T-cell (primary cell): ENCODE measurements at regions not wholly inside any gene's neighbourhood (a gene's known extent, or its start where the extent isn't known, plus 50 kb on each side); places are given as distances from the start of the nearest gene placed in this dataset.

ENCODE experiments used
- ATAC-seq, 4 experiments: fragments of 200-7000 bp in 3 of 4; fragments of 150-1000 bp in 1 of 4; cut with Tn5 transposase; replicated peaks in 1 of 4; 1 replicate in 3 of 4; 2 replicates in 1 of 4; pipeline ENCODE4 v1.10.0; 2021; ENCODE audit warnings: moderate library complexity in 3 of 4, mild to moderate bottlenecking in 2 of 4, moderate number of reproducible peaks in 1 of 4
- CTCF ChIA-PET, 2 donors: fragments of 300-600 bp; sonication (Branson Sonifier 250); formaldehyde crosslinking; loops; one replicate each; lab custom pipeline; 2022; ENCODE audit warnings: antibody characterized with exemption in 2 of 2; lab: Charles Lee
- POLR2A ChIA-PET, 2 donors: fragments of 300-600 bp; sonication (Branson Sonifier 250); formaldehyde crosslinking; loops; one replicate each; lab custom pipeline; 2022; ENCODE audit warnings: antibody characterized with exemption in 2 of 2; lab: Charles Lee
- DNase-seq, 35 experiments: peaks; one replicate each; pipeline versions ENCODE4 v3.0.0 to v3.0.0-alpha.2; 2013 to 2023
- H3K27ac ChIP-seq: one replicate; pipeline ENCODE4 v1.5.1; 2013; ENCODE audit warnings: low read length
- H3K27me3 ChIP-seq, 2 experiments: replicated peaks in 1 of 2; 1 replicate in 1 of 2; 2 replicates in 1 of 2; pipeline versions ENCODE4 v1.6.1 to v1.7.0; 2013; ENCODE audit warnings: low read length in 1 of 2, mixed read lengths in 1 of 2; ENCODE audit not compliant: control insufficient read depth in 2 of 2, insufficient read depth in 2 of 2; ENCODE audit errors: extremely low read depth in 1 of 2
- H3K36me3 ChIP-seq, 2 donors: 1 replicate in 1 of 2; 2 replicates in 1 of 2; pipeline versions ENCODE4 v1.6.1 to v1.7.0; 2013; ENCODE audit warnings: low read length in 1 of 2; ENCODE audit not compliant: control insufficient read depth in 2 of 2, insufficient read depth in 1 of 2; ENCODE audit errors: extremely low read depth in 1 of 2
- H3K4me1 ChIP-seq, 2 experiments: 1 replicate in 1 of 2; 2 replicates in 1 of 2; pipeline versions ENCODE4 v1.6.1 to v1.7.0; 2013; ENCODE audit warnings: low read length in 2 of 2, mixed read lengths in 1 of 2; ENCODE audit not compliant: insufficient read depth in 2 of 2, control insufficient read depth in 1 of 2; ENCODE audit errors: extremely low read depth in 1 of 2
- H3K4me3 ChIP-seq, 2 donors: 1 replicate in 1 of 2; 2 replicates in 1 of 2; pipeline versions ENCODE4 v1.5.1 to v1.7.0; 2013; ENCODE audit warnings: mild to moderate bottlenecking in 2 of 2, low read length in 1 of 2, moderate library complexity in 1 of 2; ENCODE audit not compliant: control insufficient read depth in 1 of 2; ENCODE audit errors: extremely low read depth in 1 of 2
- H3K9me3 ChIP-seq: 2 replicates; pipeline ENCODE4 v1.7.0; 2013
- H3K27ac Mint-ChIP-seq, 2 donors: one replicate each; pipeline ENCODE4 v1.8.0; 2020 to 2021; ENCODE audit warnings: mild to moderate bottlenecking in 2 of 2, mixed read lengths in 2 of 2
- H3K27me3 Mint-ChIP-seq, 2 donors: one replicate each; pipeline ENCODE4 v1.8.0; 2021 to 2022; ENCODE audit warnings: mixed read lengths in 2 of 2
- H3K36me3 Mint-ChIP-seq: one replicate; pipeline ENCODE4 v1.8.0; 2021; ENCODE audit warnings: mixed read lengths
- H3K4me1 Mint-ChIP-seq, 3 donors: one replicate each; pipeline ENCODE4 v1.8.0; 2020 to 2022; ENCODE audit warnings: mixed read lengths in 3 of 3, mild to moderate bottlenecking in 1 of 3
- H3K4me3 Mint-ChIP-seq, 3 donors: one replicate each; pipeline ENCODE4 v1.8.0; 2020 to 2022; ENCODE audit warnings: mild to moderate bottlenecking in 3 of 3, mixed read lengths in 3 of 3, moderate library complexity in 3 of 3
- H3K9me3 Mint-ChIP-seq, 3 donors: one replicate each; pipeline ENCODE4 v1.8.0; 2020 to 2022; ENCODE audit warnings: mixed read lengths in 3 of 3
- WGBS: methylation state at CpG from one replicate; pipeline ENCODE4 v1.1.5; 2013; ENCODE audit warnings: missing lambda C conversion rate; ENCODE audit not compliant: insufficient coverage; 5-methylcytosine and 5-hydroxymethylcytosine counted together

DNA sequence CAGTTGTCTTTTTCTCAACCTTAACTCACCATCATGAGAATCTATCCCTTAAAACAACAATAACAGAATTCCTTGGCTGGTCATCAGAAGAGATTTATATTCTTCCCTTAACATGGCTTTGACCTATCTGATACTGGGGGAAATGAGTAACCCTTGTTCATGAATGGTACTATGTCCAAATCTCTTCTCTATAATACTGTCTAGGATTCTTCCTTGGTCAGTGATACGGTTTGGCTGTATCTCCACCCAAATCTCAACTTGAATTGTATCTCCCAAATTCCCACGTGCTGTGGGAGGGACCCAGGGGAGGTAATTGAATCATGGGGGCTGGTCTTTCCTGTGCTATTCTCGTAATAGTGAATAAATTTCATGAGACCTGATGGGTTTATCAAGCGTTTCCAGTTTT, 282.0 kb upstream of the SIX2 start:
- peaks cover 0 to 7% of the 10 kb centered on the region in 2 experiments for H3K27me3 ChIP-seq
- no peak overlapping the region for H3K27ac ChIP-seq
- Mint-ChIP-seq H3K36me3 (no peaks in the 10 kb centered on the region), H3K4me1 (no peaks in the 10 kb centered on the region), H3K9me3 (no peaks in the 10 kb centered on the region), H3K27me3 (peaks cover 17 to 31% of the 10 kb centered on the region in 2 donors), H3K4me3 (no peak overlapping the region), H3K27ac (no peak overlapping the region)
- WGBS = no CpG with 5 or more reads among the region's 4 CpGs
- ChIA-PET POLR2A (no interaction called here), CTCF (no interaction called here)
- DNase-seq (no peak), ATAC-seq (no peak)
- no peak overlapping the region for H3K4me3 ChIP-seq
- no peaks in the 10 kb centered on the region for H3K9me3 ChIP-seq
- no peaks in the 10 kb centered on the region for H3K4me1 ChIP-seq
- H3K36me3 ChIP-seq = no peaks in the 10 kb centered on the region

DNA sequence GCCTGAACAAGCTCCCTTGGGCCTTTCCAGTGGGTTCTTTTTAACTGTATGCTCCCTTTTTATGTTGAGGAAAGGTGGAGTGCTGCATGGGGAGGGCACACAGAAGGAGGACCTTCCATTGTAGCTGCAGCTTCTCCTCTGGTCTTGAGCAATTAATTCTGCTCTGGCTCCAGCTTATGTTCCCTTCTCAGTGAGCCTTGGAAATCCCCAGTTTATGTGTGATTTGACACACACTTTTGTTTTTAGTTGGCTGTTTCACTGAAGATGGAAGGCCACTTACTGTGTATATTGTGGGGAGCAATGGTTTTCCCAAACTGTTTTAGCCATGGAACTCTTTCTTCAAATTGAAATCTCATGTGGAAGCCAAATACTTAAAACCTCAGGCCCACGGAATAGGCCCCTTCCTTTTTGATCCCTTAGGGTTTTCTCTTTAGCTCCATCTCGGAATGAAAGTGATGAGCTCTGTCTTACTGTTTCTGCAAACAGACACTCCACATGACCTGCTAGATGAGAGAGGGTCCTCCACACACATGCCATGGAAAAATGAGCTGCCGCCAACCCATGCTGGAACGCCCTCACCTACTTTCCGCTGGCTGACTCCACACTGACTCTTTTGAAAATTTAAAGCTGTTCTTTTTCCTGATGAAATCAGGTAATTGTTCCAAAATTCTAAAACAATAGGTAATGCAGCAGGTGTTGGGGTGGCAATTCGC, 280.9 kb upstream of the SIX2 start:
- DNase-seq (no peak), ATAC-seq (no peak)
- no peaks in the 10 kb centered on the region for H3K9me3 Mint-ChIP-seq
- 100% methylated on average over 1 of the region's 6 CpGs for WGBS
- Histone ChIP-seq H3K9me3 (no peaks in the 10 kb centered on the region), H3K36me3 (no peaks in the 10 kb centered on the region), H3K4me3 (no peak overlapping the region), H3K4me1 (no peaks in the 10 kb centered on the region), H3K27me3 (peaks cover 0 to 3% of the 10 kb centered on the region in 2 experiments), H3K27ac (no peak overlapping the region)
- CTCF ChIA-PET = no interaction called here
- POLR2A ChIA-PET = no interaction called here
- no peaks in the 10 kb centered on the region for H3K36me3 Mint-ChIP-seq
- no peaks in the 10 kb centered on the region for H3K4me1 Mint-ChIP-seq
- H3K4me3 Mint-ChIP-seq = no peak overlapping the region
- H3K27ac Mint-ChIP-seq = no peak overlapping the region
- peaks cover 21 to 28% of the 10 kb centered on the region in 2 donors for H3K27me3 Mint-ChIP-seq

DNA sequence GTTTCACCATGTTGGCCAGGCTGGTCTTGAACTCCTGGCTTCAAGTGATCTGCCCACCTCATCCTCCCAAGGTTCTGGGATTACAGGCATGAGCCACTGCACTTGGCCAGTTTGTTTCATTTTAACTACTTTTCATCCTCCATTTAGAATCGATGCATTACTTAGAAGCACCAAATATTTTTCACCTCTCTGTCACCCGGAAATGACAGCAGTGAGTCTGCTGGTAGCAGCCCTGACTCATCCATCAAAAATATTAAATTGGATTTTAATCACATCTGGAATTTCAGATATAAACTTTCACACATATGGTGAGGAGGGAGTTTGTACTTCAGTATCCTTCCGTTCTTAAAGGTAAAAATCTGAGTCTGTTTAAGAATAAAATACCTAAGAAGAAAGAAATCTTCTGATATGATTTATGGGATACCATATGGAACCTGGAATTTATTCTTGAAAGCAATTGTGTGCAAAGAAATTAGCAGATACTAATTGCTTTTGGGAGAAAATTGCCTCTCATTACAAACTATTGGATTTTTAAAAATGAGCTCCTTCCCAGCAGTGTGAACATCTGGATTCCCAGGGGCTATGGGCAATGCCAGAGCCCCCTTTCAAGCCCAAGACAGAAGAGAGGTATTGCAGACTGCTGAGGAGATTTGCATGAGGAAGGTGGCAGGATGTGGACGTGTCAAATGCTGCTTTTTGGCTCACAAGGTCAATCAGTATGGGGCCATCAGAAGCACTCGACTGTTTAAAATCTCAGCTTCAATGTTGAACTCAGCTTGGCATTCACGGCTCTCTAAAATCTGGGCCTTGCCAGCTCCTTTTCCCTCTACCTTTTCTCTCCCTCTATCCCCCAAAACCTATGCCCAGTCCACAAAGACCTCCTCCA, 279.5 kb upstream of the SIX2 start:
- CTCF ChIA-PET = interaction anchor here in 1 of 2 donors (0.6 kb wide), 1 partner anchor 482 kb away, joined by 3 read pairs; no protein-coding TSS in a partner anchor
- H3K4me1 ChIP-seq = no peaks in the 10 kb centered on the region
- no peaks in the 10 kb centered on the region for H3K36me3 Mint-ChIP-seq
- H3K9me3 Mint-ChIP-seq = no peaks in the 10 kb centered on the region
- no peaks in the 10 kb centered on the region for H3K9me3 ChIP-seq
- H3K27me3 Mint-ChIP-seq = peaks cover 17 to 31% of the 10 kb centered on the region in 2 donors
- no peak overlapping the region for H3K27ac ChIP-seq
- H3K4me3 ChIP-seq = no peak overlapping the region
- POLR2A ChIA-PET = no interaction called here
- no peak overlapping the region for H3K27ac Mint-ChIP-seq
- H3K4me1 Mint-ChIP-seq = no peaks in the 10 kb centered on the region
- no peak overlapping the region for H3K4me3 Mint-ChIP-seq
- DNase-seq = no peak
- 80% methylated on average over 3 of the region's 6 CpGs for WGBS
- no peak for ATAC-seq
- H3K27me3 ChIP-seq = peaks cover 0 to 3% of the 10 kb centered on the region in 2 experiments
- no peaks in the 10 kb centered on the region for H3K36me3 ChIP-seq

- no peak overlapping the region for H3K4me3 ChIP-seq
- peaks cover 13 to 28% of the 10 kb centered on the region in 2 donors for H3K27me3 Mint-ChIP-seq
- ATAC-seq (no peak), DNase-seq (no peak)
- peaks cover 0 to 7% of the 10 kb centered on the region in 2 experiments for H3K27me3 ChIP-seq
- no peaks in the 10 kb centered on the region for H3K36me3 ChIP-seq
- no peak overlapping the region for H3K27ac Mint-ChIP-seq
- H3K36me3 Mint-ChIP-seq = no peaks in the 10 kb centered on the region
- H3K4me1 ChIP-seq = no peaks in the 10 kb centered on the region
- H3K9me3 Mint-ChIP-seq = no peaks in the 10 kb centered on the region
- whole genome bisulfite sequencing = 50% methylated on average over 1 of the region's 4 CpGs
- H3K4me3 Mint-ChIP-seq = no peak overlapping the region
- no peak overlapping the region for H3K27ac ChIP-seq
- POLR2A ChIA-PET = no interaction called here
- CTCF ChIA-PET = no interaction called here
- H3K9me3 ChIP-seq = no peaks in the 10 kb centered on the region
- no peaks in the 10 kb centered on the region for H3K4me1 Mint-ChIP-seq
Measured at GRCh38 chr2:45287045-45287444, 277.8 kb upstream of the SIX2 start.

- H3K36me3 ChIP-seq = no peaks in the 10 kb centered on the region
- peaks cover 0 to 13% of the 10 kb centered on the region in 2 experiments for H3K27me3 ChIP-seq
- no peak overlapping the region for H3K4me3 Mint-ChIP-seq
- no peaks in the 10 kb centered on the region for H3K9me3 ChIP-seq
- DNase-seq (no peak), ATAC-seq (no peak)
- no peak overlapping the region for H3K27ac ChIP-seq
- no peaks in the 10 kb centered on the region for H3K9me3 Mint-ChIP-seq
- H3K4me1 Mint-ChIP-seq = no peaks in the 10 kb centered on the region
- POLR2A ChIA-PET = no interaction called here
- no peaks in the 10 kb centered on the region for H3K4me1 ChIP-seq
- H3K36me3 Mint-ChIP-seq = no peaks in the 10 kb centered on the region
- 94% methylated on average over 2 of the region's 4 CpGs for whole genome bisulfite sequencing
- CTCF ChIA-PET = interaction anchor here in 1 of 2 donors (0.7 kb wide), 1 partner anchor 240 kb away, joined by 4 read pairs; no protein-coding TSS in a partner anchor
- H3K4me3 ChIP-seq = no peak overlapping the region
- no peak overlapping the region for H3K27ac Mint-ChIP-seq
- peaks cover 13 to 22% of the 10 kb centered on the region in 2 donors for H3K27me3 Mint-ChIP-seq
Measured at GRCh38 chr2:45285771-45286390, 276.6 kb upstream of the SIX2 start.

DNA sequence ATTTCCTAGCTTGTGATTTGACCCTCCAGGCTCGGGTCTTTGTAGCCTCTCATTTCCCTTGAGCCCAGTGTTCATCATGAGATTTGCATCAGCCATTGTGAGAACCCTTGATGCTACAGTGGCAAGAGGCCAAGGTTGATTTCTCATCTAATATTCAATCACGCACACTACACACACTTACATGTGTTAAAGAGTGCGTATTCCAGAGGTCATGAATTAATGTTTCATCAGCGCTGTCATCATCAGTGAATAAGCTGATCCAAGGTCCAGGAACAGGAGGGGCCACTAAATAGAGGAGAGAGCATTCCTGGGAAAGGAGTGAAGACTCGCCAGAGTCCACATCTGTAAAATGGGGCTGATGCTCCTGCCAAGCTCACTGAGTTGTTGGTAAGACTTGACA, 276.1 kb upstream of the SIX2 start:
- no peaks in the 10 kb centered on the region for H3K9me3 ChIP-seq
- H3K4me3 Mint-ChIP-seq = no peak overlapping the region
- DNase-seq (no peak), ATAC-seq (no peak)
- no CpG with 5 or more reads among the region's 5 CpGs for WGBS
- POLR2A ChIA-PET = no interaction called here
- no peaks in the 10 kb centered on the region for H3K4me1 ChIP-seq
- H3K27ac ChIP-seq = no peak overlapping the region
- H3K36me3 ChIP-seq = no peaks in the 10 kb centered on the region
- H3K27me3 ChIP-seq = peaks cover 0 to 17% of the 10 kb centered on the region in 2 experiments
- no peaks in the 10 kb centered on the region for H3K36me3 Mint-ChIP-seq
- H3K27me3 Mint-ChIP-seq = peaks cover 13 to 22% of the 10 kb centered on the region in 2 donors
- H3K9me3 Mint-ChIP-seq = no peaks in the 10 kb centered on the region
- H3K27ac Mint-ChIP-seq = no peak overlapping the region
- H3K4me3 ChIP-seq = no peak overlapping the region
- CTCF ChIA-PET = no interaction called here
- H3K4me1 Mint-ChIP-seq = no peaks in the 10 kb centered on the region
